ENCODE measurements at regions not wholly inside any gene's neighbourhood (a gene's known extent, or its start where the extent isn't known, plus 50 kb on each side); places are given as distances from the start of the nearest gene placed in this dataset.

DNA sequence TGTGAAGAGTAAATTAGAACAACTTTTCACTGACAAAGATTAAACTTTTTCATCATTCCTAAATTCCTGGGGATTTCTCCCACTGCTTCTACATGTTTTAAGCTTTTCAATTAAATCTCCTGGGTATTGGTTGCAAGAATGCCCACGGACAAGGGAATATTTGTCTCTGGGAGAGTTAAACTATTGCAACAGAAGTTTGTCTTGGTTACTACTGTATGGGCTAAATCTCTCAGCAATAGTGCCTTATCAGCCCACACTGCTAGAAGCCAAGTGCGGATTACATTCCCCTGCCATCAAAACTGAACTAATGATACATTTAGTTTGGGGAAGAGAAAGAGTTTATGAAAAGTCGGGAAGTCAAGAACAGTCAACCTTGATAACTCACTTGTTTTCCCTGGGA lies 528.2 kb upstream of the C9orf72 start:
- in situ Hi-C loops (cut with MboI): no loop called here
- Histone ChIP-seq H3K79me2 (ENCODE audit: control insufficient read depth, insufficient read depth, low read length) (no peaks in the 10 kb centered on the region), H3K9ac (ENCODE audit: control insufficient read depth, insufficient read depth, low read length) (no peak overlapping the region), H3K27ac (ENCODE audit: control insufficient read depth, insufficient read depth) (no peak overlapping the region), H3K36me3 (ENCODE audit: control insufficient read depth in 2 of 2, insufficient read depth in 2 of 2, low read length in 1 of 2) (no peaks in the 10 kb centered on the region), H3K27me3 (replicated peaks in 1 of 2; ENCODE audit: control insufficient read depth in 2 of 2, insufficient read depth in 2 of 2, low read length in 1 of 2) (no peaks in the 10 kb centered on the region), H3K4me2 (ENCODE audit: control insufficient read depth, insufficient read depth) (no peak overlapping the region), H4K20me1 (ENCODE audit: control insufficient read depth, insufficient read depth) (no peaks in the 10 kb centered on the region), H3K9me3 (replicated peaks; ENCODE audit: control insufficient read depth, insufficient read depth, low read length) (no peaks in the 10 kb centered on the region), H3K4me3 (no peak overlapping the region), H2AFZ (ENCODE audit: control insufficient read depth, low read depth, low read length) (no peak overlapping the region), H3K4me1 (ENCODE audit: control insufficient read depth, insufficient read depth, low read length) (no peaks in the 10 kb centered on the region)
- intact Hi-C loops (cut with micrococcal nuclease; ENCODE audit: unreplicated experiment): no loop called here
- ChIA-PET CTCF (no interaction called here), SMC1A (ENCODE audit: uncharacterized antibody, unreplicated experiment) (interaction anchor here (0.6 kb wide), 1 partner anchor 23 kb away, joined by 3 read pairs; no protein-coding TSS in a partner anchor), RAD21 (ENCODE audit: unreplicated experiment) (no interaction called here), POLR2A (no interaction called here)
- ATAC-seq: no peak
- WGBS (ENCODE audit: insufficient coverage, insufficient replicate concordance, low lambda C conversion rate, missing lambda C conversion rate): 8% methylated on average over 3 of the region's 3 CpGs
- FAIRE-seq: no peak
- BruUV-seq (replicated peaks): no TSS peak
- no peak for DNase-seq (ENCODE audit: low read depth, low spot score)
- TF ChIP-seq, protein P1, sequence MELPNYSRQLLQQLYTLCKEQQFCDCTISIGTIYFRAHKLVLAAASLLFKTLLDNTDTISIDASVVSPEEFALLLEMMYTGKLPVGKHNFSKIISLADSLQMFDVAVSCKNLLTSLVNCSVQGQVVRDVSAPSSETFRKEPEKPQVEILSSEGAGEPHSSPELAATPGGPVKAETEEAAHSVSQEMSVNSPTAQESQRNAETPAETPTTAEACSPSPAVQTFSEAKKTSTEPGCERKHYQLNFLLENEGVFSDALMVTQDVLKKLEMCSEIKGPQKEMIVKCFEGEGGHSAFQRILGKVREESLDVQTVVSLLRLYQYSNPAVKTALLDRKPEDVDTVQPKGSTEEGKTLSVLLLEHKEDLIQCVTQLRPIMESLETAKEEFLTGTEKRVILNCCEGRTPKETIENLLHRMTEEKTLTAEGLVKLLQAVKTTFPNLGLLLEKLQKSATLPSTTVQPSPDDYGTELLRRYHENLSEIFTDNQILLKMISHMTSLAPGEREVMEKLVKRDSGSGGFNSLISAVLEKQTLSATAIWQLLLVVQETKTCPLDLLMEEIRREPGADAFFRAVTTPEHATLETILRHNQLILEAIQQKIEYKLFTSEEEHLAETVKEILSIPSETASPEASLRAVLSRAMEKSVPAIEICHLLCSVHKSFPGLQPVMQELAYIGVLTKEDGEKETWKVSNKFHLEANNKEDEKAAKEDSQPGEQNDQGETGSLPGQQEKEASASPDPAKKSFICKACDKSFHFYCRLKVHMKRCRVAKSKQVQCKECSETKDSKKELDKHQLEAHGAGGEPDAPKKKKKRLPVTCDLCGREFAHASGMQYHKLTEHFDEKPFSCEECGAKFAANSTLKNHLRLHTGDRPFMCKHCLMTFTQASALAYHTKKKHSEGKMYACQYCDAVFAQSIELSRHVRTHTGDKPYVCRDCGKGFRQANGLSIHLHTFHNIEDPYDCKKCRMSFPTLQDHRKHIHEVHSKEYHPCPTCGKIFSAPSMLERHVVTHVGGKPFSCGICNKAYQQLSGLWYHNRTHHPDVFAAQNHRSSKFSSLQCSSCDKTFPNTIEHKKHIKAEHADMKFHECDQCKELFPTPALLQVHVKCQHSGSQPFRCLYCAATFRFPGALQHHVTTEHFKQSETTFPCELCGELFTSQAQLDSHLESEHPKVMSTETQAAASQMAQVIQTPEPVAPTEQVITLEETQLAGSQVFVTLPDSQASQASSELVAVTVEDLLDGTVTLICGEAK (IDR thresholded peaks at IDR 0.05; ENCODE audit: borderline replicate concordance): no peak
- TF ChIP-seq SMAD1 (IDR thresholded peaks at IDR 0.05; ENCODE audit: low read depth, partially characterized antibody) (no peak), EED (IDR thresholded peaks at IDR 0.05; ENCODE audit: low read depth) (no peak), ZBED1 (IDR thresholded peaks at IDR 0.05; ENCODE audit: borderline replicate concordance) (no peak), ASH2L (IDR thresholded peaks at IDR 0.05; ENCODE audit: borderline replicate concordance, low read depth) (no peak), SP1 (IDR thresholded peaks at IDR 0.05; ENCODE audit: low read depth, low read length) (no peak), KDM1A (IDR thresholded peaks at IDR 0.05; ENCODE audit: borderline replicate concordance) (no peak), LARP7 (IDR thresholded peaks at IDR 0.05) (no peak), IKZF2 (IDR thresholded peaks at IDR 0.05) (no peak), NR2F1 (conservative IDR thresholded peaks at IDR 0.05) (no peak)
- TF ChIP-seq, protein P2, sequence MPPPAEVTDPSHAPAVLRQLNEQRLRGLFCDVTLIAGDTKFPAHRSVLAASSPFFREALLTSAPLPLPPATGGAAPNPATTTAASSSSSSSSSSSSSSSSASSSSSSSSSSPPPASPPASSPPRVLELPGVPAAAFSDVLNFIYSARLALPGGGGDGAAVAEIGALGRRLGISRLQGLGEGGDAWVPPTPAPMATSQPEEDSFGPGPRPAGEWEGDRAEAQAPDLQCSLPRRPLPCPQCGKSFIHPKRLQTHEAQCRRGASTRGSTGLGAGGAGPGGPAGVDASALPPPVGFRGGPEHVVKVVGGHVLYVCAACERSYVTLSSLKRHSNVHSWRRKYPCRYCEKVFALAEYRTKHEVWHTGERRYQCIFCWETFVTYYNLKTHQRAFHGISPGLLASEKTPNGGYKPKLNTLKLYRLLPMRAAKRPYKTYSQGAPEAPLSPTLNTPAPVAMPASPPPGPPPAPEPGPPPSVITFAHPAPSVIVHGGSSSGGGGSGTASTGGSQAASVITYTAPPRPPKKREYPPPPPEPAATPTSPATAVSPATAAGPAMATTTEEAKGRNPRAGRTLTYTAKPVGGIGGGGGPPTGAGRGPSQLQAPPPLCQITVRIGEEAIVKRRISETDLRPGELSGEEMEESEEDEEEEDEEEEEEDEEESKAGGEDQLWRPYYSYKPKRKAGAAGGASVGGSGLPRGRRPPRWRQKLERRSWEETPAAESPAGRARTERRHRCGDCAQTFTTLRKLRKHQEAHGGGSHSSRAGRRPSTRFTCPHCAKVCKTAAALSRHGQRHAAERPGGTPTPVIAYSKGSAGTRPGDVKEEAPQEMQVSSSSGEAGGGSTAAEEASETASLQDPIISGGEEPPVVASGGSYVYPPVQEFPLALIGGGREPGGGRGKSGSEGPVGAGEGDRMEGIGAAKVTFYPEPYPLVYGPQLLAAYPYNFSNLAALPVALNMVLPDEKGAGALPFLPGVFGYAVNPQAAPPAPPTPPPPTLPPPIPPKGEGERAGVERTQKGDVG (CRISPR knock-in tag; IDR thresholded peaks at IDR 0.05): no peak
- TF ChIP-seq, protein P3, sequence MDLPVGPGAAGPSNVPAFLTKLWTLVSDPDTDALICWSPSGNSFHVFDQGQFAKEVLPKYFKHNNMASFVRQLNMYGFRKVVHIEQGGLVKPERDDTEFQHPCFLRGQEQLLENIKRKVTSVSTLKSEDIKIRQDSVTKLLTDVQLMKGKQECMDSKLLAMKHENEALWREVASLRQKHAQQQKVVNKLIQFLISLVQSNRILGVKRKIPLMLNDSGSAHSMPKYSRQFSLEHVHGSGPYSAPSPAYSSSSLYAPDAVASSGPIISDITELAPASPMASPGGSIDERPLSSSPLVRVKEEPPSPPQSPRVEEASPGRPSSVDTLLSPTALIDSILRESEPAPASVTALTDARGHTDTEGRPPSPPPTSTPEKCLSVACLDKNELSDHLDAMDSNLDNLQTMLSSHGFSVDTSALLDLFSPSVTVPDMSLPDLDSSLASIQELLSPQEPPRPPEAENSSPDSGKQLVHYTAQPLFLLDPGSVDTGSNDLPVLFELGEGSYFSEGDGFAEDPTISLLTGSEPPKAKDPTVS (IDR thresholded peaks at IDR 0.05; ENCODE audit: low read depth, low read length): no peak
